Liver (tissue), 8 donors: ENCODE measurements at regions not wholly inside any gene's neighbourhood (a gene's known extent, or its start where the extent isn't known, plus 50 kb on each side); places are given as distances from the start of the nearest gene placed in this dataset.

Experiments
- DNase-seq: peaks from one replicate; pipeline ENCODE4 v3.0.0-alpha.2; 2017; ENCODE audit warnings: low spot score
- H3K27ac ChIP-seq, 2 donors: one replicate each; pipeline ENCODE4 v1.7.0; 2013; ENCODE audit warnings: inconsistent platforms in 2 of 2, low read length in 2 of 2, control low read depth in 1 of 2, low read depth in 1 of 2, mild to moderate bottlenecking in 1 of 2
- H3K27me3 ChIP-seq, 4 donors: one replicate each; pipeline versions ENCODE4 v1.6.1 to v1.7.0; 2013; ENCODE audit warnings: low read length in 3 of 4, inconsistent platforms in 1 of 4, mild to moderate bottlenecking in 1 of 4, moderate library complexity in 1 of 4; ENCODE audit not compliant: control insufficient read depth in 4 of 4, insufficient read depth in 4 of 4
- H3K36me3 ChIP-seq, 4 donors: one replicate each; pipeline versions ENCODE4 v1.6.1 to v1.7.0; 2013; ENCODE audit warnings: low read length in 3 of 4, mild to moderate bottlenecking in 3 of 4, low read depth in 1 of 4, moderate library complexity in 1 of 4; ENCODE audit not compliant: control insufficient read depth in 4 of 4, insufficient read depth in 3 of 4
- H3K4me1 ChIP-seq, 4 donors: one replicate each; pipeline versions ENCODE4 v1.6.1 to v1.7.0; 2013; ENCODE audit warnings: low read length in 3 of 4, mild to moderate bottlenecking in 3 of 4, moderate library complexity in 1 of 4; ENCODE audit not compliant: control insufficient read depth in 4 of 4, insufficient read depth in 4 of 4
- H3K4me3 ChIP-seq, 3 donors: one replicate each; pipeline versions ENCODE4 v1.6.1 to v1.7.0; 2013; ENCODE audit warnings: low read length in 3 of 3, control low read depth in 1 of 3, low read depth in 1 of 3, mild to moderate bottlenecking in 1 of 3
- H3K9ac ChIP-seq, 2 donors: one replicate each; pipeline ENCODE4 v1.7.0; 2013; ENCODE audit warnings: low read length in 2 of 2, mild to moderate bottlenecking in 2 of 2, moderate library complexity in 2 of 2, control low read depth in 1 of 2, low read depth in 1 of 2
- H3K9me3 ChIP-seq, 4 donors: one replicate each; pipeline versions ENCODE4 v1.6.1 to v1.7.0; 2013; ENCODE audit warnings: low read length in 3 of 4; ENCODE audit not compliant: control insufficient read depth in 4 of 4
- EGR1 ChIP-seq, 2 donors: IDR thresholded peaks; 2 replicates each; pipeline ENCODE4 v1.6.1; 2016 to 2018; ENCODE audit warnings: antibody characterized with exemption in 2 of 2, low read depth in 2 of 2
- FOXA1 ChIP-seq: IDR thresholded peaks from 2 replicates; pipeline ENCODE4 v1.6.1; 2016; ENCODE audit warnings: antibody characterized with exemption
- FOXA2 ChIP-seq: IDR thresholded peaks from 2 replicates; pipeline ENCODE4 v1.6.1; 2016; ENCODE audit warnings: antibody characterized with exemption
- GABPA ChIP-seq, 2 donors: IDR thresholded peaks in 1 of 2; conservative IDR thresholded peaks in 1 of 2; 2 replicates each; pipeline ENCODE4 v1.6.1; 2016; ENCODE audit warnings: antibody characterized with exemption in 2 of 2, mild to moderate bottlenecking in 1 of 2, moderate library complexity in 1 of 2
- HNF4G ChIP-seq: IDR thresholded peaks from 2 replicates; pipeline ENCODE4 v1.6.1; 2016; ENCODE audit warnings: antibody characterized with exemption
- JUND ChIP-seq, 2 donors: IDR thresholded peaks; 2 replicates each; pipeline ENCODE4 v1.6.1; 2016; ENCODE audit warnings: antibody characterized with exemption in 2 of 2
- NR2F2 ChIP-seq: IDR thresholded peaks from 2 replicates; pipeline ENCODE4 v1.6.1; 2016; ENCODE audit warnings: antibody characterized with exemption
- RAD21 ChIP-seq, 2 donors: IDR thresholded peaks; 2 replicates each; pipeline ENCODE4 v1.6.1; 2016; ENCODE audit warnings: antibody characterized with exemption in 2 of 2, mild to moderate bottlenecking in 2 of 2
- RXRA ChIP-seq, 2 donors: IDR thresholded peaks; 2 replicates each; pipeline ENCODE4 v1.6.1; 2017 to 2018; ENCODE audit warnings: antibody characterized with exemption in 2 of 2, mild to moderate bottlenecking in 1 of 2
- SP1 ChIP-seq: IDR thresholded peaks from 2 replicates; pipeline ENCODE4 v1.6.1; 2018; ENCODE audit warnings: antibody characterized with exemption, mild to moderate bottlenecking
- TAF1 ChIP-seq: conservative IDR thresholded peaks from 2 replicates; pipeline ENCODE4 v1.6.1; 2016; ENCODE audit warnings: antibody characterized with exemption, mild to moderate bottlenecking
- YY1 ChIP-seq: IDR thresholded peaks from 2 replicates; pipeline ENCODE4 v1.6.1; 2016; ENCODE audit warnings: antibody characterized with exemption, mild to moderate bottlenecking
- WGBS: extraction: QIAGEN DNeasy Blood & Tissue Kit; methylation state at CpG from one replicate; pipeline ENCODE4 v1.1.7; 2013; 5-methylcytosine and 5-hydroxymethylcytosine counted together
- TF ChIP-seq, protein P1 (sequence below): IDR thresholded peaks from 2 replicates; pipeline ENCODE4 v1.6.1; 2016; ENCODE audit warnings: antibody characterized with exemption, mild to moderate bottlenecking
- TF ChIP-seq, protein P2 (sequence below): fragments of 150-350 bp; IDR thresholded peaks from 2 replicates; pipeline ENCODE4 v1.5.1; 2017; ENCODE audit warnings: improper control_type of control experiment, low read depth, low read length; ENCODE audit not compliant: missing input control
- TF ChIP-seq, protein P3 (sequence below): IDR thresholded peaks from 2 replicates; pipeline ENCODE4 v1.6.1; 2016; ENCODE audit warnings: antibody characterized with exemption
- TF ChIP-seq, protein P4 (sequence below): IDR thresholded peaks from 2 replicates; pipeline ENCODE4 v1.6.1; 2016; ENCODE audit warnings: antibody characterized with exemption
- TF ChIP-seq, protein P5 (sequence below): IDR thresholded peaks from 2 replicates; pipeline ENCODE4 v1.6.1; 2016; ENCODE audit warnings: antibody characterized with exemption
- donor health status: healthy.
- donor health status: healthy.
- donor health status: healthy.
- donor health status: healthy.
- donor health status: healthy.

GRCh38 chr16:86239381-86239780 is 270.9 kb upstream of the FOXF1 start:
- H3K36me3 ChIP-seq, result no peaks in the 10 kb centered on the region
- no peak overlapping the region for H3K4me3 ChIP-seq
- DNase-seq, result no peak
- H3K27ac ChIP-seq, result no peak overlapping the region
- 32% methylated on average over 9 of the region's 9 CpGs for WGBS
- H3K27me3 ChIP-seq, result peaks cover 0 to 5% (median 0%) of the 10 kb centered on the region in 4 donors
- no peak overlapping the region for H3K9ac ChIP-seq
- no peaks in the 10 kb centered on the region for H3K9me3 ChIP-seq
- TF ChIP-seq FOXA1 (no peak), FOXA2 (no peak), GABPA (IDR thresholded peaks at IDR 0.05 in 1 of 2, conservative IDR thresholded peaks at IDR 0.05 in 1 of 2) (no peak), NR2F2 (no peak), TAF1 (no peak), JUND (IDR thresholded peaks at IDR 0.05) (no peak), EGR1 (IDR thresholded peaks at IDR 0.05; ENCODE audit: low read depth in 2 of 2) (no peak), HNF4G (no peak)
- TF ChIP-seq, protein P1, sequence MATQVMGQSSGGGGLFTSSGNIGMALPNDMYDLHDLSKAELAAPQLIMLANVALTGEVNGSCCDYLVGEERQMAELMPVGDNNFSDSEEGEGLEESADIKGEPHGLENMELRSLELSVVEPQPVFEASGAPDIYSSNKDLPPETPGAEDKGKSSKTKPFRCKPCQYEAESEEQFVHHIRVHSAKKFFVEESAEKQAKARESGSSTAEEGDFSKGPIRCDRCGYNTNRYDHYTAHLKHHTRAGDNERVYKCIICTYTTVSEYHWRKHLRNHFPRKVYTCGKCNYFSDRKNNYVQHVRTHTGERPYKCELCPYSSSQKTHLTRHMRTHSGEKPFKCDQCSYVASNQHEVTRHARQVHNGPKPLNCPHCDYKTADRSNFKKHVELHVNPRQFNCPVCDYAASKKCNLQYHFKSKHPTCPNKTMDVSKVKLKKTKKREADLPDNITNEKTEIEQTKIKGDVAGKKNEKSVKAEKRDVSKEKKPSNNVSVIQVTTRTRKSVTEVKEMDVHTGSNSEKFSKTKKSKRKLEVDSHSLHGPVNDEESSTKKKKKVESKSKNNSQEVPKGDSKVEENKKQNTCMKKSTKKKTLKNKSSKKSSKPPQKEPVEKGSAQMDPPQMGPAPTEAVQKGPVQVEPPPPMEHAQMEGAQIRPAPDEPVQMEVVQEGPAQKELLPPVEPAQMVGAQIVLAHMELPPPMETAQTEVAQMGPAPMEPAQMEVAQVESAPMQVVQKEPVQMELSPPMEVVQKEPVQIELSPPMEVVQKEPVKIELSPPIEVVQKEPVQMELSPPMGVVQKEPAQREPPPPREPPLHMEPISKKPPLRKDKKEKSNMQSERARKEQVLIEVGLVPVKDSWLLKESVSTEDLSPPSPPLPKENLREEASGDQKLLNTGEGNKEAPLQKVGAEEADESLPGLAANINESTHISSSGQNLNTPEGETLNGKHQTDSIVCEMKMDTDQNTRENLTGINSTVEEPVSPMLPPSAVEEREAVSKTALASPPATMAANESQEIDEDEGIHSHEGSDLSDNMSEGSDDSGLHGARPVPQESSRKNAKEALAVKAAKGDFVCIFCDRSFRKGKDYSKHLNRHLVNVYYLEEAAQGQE, result no peak
- no peaks in the 10 kb centered on the region for H3K4me1 ChIP-seq

DNA sequence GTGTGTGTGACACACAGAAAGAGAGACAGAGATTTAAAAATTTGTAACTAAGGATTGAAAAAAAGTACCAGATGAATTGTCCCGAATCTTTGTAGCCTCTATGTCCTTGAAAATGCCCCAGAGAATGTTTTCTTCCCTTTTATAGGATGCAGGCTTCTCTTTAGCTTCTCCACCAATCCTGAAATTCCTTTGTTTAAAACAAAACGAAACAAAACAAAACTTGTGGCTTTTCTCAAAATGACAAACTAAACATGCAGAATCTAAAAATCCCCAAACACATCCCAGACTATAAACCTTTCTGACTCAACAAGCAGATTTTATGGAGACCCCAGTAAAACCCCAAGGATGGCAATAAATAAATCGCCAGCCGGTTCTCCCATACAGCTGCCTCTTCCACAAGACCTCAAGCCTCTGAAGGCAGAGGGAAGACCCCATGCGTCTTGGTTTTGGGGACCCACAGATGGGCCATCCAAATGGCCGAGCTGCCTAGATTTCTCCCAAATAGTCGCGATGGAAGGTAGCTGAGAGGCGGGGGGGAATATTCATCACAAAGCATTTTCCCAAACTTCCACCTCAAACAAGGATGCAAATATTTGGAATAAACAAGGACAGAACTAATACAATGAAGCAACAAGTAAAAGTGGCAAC is 269.5 kb upstream of the FOXF1 start:
- DNase-seq, result no peak
- no peak overlapping the region for H3K9ac ChIP-seq
- no peak overlapping the region for H3K4me3 ChIP-seq
- peaks cover 0 to 5% (median 0%) of the 10 kb centered on the region in 4 donors for H3K27me3 ChIP-seq
- 45% methylated on average over 9 of the region's 9 CpGs for WGBS
- TF ChIP-seq, protein P2, sequence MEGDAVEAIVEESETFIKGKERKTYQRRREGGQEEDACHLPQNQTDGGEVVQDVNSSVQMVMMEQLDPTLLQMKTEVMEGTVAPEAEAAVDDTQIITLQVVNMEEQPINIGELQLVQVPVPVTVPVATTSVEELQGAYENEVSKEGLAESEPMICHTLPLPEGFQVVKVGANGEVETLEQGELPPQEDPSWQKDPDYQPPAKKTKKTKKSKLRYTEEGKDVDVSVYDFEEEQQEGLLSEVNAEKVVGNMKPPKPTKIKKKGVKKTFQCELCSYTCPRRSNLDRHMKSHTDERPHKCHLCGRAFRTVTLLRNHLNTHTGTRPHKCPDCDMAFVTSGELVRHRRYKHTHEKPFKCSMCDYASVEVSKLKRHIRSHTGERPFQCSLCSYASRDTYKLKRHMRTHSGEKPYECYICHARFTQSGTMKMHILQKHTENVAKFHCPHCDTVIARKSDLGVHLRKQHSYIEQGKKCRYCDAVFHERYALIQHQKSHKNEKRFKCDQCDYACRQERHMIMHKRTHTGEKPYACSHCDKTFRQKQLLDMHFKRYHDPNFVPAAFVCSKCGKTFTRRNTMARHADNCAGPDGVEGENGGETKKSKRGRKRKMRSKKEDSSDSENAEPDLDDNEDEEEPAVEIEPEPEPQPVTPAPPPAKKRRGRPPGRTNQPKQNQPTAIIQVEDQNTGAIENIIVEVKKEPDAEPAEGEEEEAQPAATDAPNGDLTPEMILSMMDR, result no peak
- TF ChIP-seq, protein P3, sequence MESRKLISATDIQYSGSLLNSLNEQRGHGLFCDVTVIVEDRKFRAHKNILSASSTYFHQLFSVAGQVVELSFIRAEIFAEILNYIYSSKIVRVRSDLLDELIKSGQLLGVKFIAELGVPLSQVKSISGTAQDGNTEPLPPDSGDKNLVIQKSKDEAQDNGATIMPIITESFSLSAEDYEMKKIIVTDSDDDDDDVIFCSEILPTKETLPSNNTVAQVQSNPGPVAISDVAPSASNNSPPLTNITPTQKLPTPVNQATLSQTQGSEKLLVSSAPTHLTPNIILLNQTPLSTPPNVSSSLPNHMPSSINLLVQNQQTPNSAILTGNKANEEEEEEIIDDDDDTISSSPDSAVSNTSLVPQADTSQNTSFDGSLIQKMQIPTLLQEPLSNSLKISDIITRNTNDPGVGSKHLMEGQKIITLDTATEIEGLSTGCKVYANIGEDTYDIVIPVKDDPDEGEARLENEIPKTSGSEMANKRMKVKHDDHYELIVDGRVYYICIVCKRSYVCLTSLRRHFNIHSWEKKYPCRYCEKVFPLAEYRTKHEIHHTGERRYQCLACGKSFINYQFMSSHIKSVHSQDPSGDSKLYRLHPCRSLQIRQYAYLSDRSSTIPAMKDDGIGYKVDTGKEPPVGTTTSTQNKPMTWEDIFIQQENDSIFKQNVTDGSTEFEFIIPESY, result no peak
- TF ChIP-seq TAF1, result no peak
- TF ChIP-seq NR2F2, result no peak
- no peak for TF ChIP-seq GABPA (IDR thresholded peaks at IDR 0.05 in 1 of 2, conservative IDR thresholded peaks at IDR 0.05 in 1 of 2)
- TF ChIP-seq, protein P1, result no peak
- no peak for TF ChIP-seq FOXA1
- TF ChIP-seq FOXA2, result no peak
- TF ChIP-seq YY1, result no peak
- TF ChIP-seq, protein P4, sequence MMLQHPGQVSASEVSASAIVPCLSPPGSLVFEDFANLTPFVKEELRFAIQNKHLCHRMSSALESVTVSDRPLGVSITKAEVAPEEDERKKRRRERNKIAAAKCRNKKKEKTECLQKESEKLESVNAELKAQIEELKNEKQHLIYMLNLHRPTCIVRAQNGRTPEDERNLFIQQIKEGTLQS, result no peak
- TF ChIP-seq RAD21 (IDR thresholded peaks at IDR 0.05), result no peak
- TF ChIP-seq, protein P5, sequence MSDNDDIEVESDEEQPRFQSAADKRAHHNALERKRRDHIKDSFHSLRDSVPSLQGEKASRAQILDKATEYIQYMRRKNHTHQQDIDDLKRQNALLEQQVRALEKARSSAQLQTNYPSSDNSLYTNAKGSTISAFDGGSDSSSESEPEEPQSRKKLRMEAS, result no peak
- TF ChIP-seq EGR1 (IDR thresholded peaks at IDR 0.05; ENCODE audit: low read depth in 2 of 2), result no peak
- TF ChIP-seq JUND (IDR thresholded peaks at IDR 0.05), result no peak
- TF ChIP-seq SP1, result no peak
- TF ChIP-seq HNF4G, result no peak
- no peak for TF ChIP-seq RXRA (IDR thresholded peaks at IDR 0.05)
- no peaks in the 10 kb centered on the region for H3K4me1 ChIP-seq
- H3K36me3 ChIP-seq, result no peaks in the 10 kb centered on the region
- peaks cover 0 to 5% (median 0%) of the 10 kb centered on the region in 4 donors for H3K9me3 ChIP-seq
- no peak overlapping the region for H3K27ac ChIP-seq
